Loucy (cell line): ENCODE measurements at regions not wholly inside any gene's neighbourhood (a gene's known extent, or its start where the extent isn't known, plus 50 kb on each side); places are given as distances from the start of the nearest gene placed in this dataset.

ENCODE experiments used
- H2AFZ ChIP-seq: fragments of 200-600 bp; sonication (generic); 2 replicates; pipeline ENCODE4 v1.6.0; 2016; ENCODE audit warnings: antibody characterized with exemption, mild to moderate bottlenecking, low read length, moderate library complexity
- H3F3A ChIP-seq: fragments of 200-600 bp; 2 replicates; pipeline ENCODE4 v1.6.0; 2016; ENCODE audit warnings: antibody characterized with exemption, low read depth, mild to moderate bottlenecking
- H3K27me3 ChIP-seq: fragments of 200-600 bp; sonication (generic); 2 replicates; pipeline ENCODE4 v1.6.1; 2014; ENCODE audit warnings: low read length, mild to moderate bottlenecking; ENCODE audit not compliant: insufficient read depth, poor library complexity, severe bottlenecking
- H3K36me3 ChIP-seq: fragments of 200-600 bp; sonication (generic); 2 replicates; pipeline ENCODE4 v1.6.1; 2016; ENCODE audit warnings: low read length; ENCODE audit not compliant: insufficient read depth
- H3K4me1 ChIP-seq: fragments of 200-600 bp; sonication (generic); 2 replicates; pipeline ENCODE4 v1.5.1; 2014; ENCODE audit warnings: low read length, mild to moderate bottlenecking; ENCODE audit not compliant: insufficient read depth, poor library complexity, severe bottlenecking
- H3K4me2 ChIP-seq: fragments of 200-600 bp; sonication (generic); 2 replicates; pipeline ENCODE4 v1.6.0; 2014; ENCODE audit warnings: antibody characterized with exemption, low read length, low read depth, mild to moderate bottlenecking; ENCODE audit not compliant: poor library complexity, severe bottlenecking
- H3K4me3 ChIP-seq: fragments of 200-600 bp; sonication (generic); 2 replicates; pipeline ENCODE4 v1.5.1; 2014; ENCODE audit warnings: low read length, mild to moderate bottlenecking, mixed read lengths; ENCODE audit not compliant: poor library complexity, severe bottlenecking
- H3K79me2 ChIP-seq: fragments of 200-600 bp; sonication (generic); 2 replicates; pipeline ENCODE4 v1.6.1; 2014; ENCODE audit warnings: low read length; ENCODE audit not compliant: insufficient read depth
- H3K9ac ChIP-seq: fragments of 200-600 bp; sonication (generic); 2 replicates; pipeline ENCODE4 v1.6.0; 2014; ENCODE audit warnings: mild to moderate bottlenecking, low read depth, low read length, moderate library complexity; ENCODE audit not compliant: poor library complexity, severe bottlenecking
- H3K9me2 ChIP-seq: fragments of 200-600 bp; sonication (generic); replicated peaks from 2 replicates; pipeline ENCODE4 v1.6.1; 2016; ENCODE audit warnings: low read depth, low read length, mixed read lengths
- H3K9me3 ChIP-seq: fragments of 200-600 bp; sonication (generic); 2 replicates; pipeline ENCODE4 v1.6.1; 2014; ENCODE audit warnings: mild to moderate bottlenecking, antibody characterized with exemption, low read length, low read depth; ENCODE audit not compliant: insufficient read depth
- H4K20me1 ChIP-seq: fragments of 200-600 bp; sonication (generic); 2 replicates; pipeline ENCODE4 v1.6.0; 2014; ENCODE audit warnings: antibody characterized with exemption, low read length, mild to moderate bottlenecking; ENCODE audit not compliant: insufficient read depth, poor library complexity, severe bottlenecking
- CTCF ChIP-seq: fragments of 200-600 bp; sonication (generic); conservative IDR thresholded peaks from 2 replicates; pipeline ENCODE4 v1.5.1; 2014; ENCODE audit warnings: mild to moderate bottlenecking, antibody characterized with exemption, low read length
- EZH2phosphoT487 ChIP-seq: fragments of 200-600 bp; IDR thresholded peaks from 2 replicates; pipeline ENCODE4 v1.6.1; 2018; ENCODE audit warnings: antibody characterized with exemption, mild to moderate bottlenecking, moderate library complexity, borderline replicate concordance

DNA sequence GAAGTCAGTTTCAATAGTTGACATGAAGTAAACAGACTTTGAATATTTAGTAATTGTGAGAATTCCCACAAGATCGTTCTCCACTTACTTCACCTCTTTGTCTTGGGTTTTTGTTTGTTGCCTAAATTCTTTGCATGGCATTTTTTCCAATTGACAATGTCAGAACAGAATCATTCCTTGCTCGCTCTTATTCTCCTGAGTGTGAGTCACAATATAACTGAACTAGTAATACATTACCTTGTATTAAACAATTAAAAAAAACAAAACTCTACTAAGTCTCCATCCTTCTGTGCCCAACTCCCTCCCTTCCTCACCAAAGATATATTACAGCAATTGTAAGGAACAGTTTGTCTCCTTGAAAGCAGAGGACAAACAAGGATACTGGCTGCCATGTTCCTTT lies 638.8 kb upstream of the NOVA1 start:
- H3K36me3 ChIP-seq, result no peaks in the 10 kb centered on the region
- H3K27me3 ChIP-seq, result no peaks in the 10 kb centered on the region
- no peaks in the 10 kb centered on the region for H3F3A ChIP-seq
- no peaks in the 10 kb centered on the region for H3K79me2 ChIP-seq
- no peaks in the 10 kb centered on the region for H3K4me1 ChIP-seq
- H2AFZ ChIP-seq, result no peak overlapping the region
- no peaks in the 10 kb centered on the region for H4K20me1 ChIP-seq
- no peak overlapping the region for H3K4me2 ChIP-seq
- no peak overlapping the region for H3K9ac ChIP-seq
- H3K9me3 ChIP-seq, result no peaks in the 10 kb centered on the region
- H3K9me2 ChIP-seq, result no peaks in the 10 kb centered on the region
- TF ChIP-seq CTCF, result no peak
- no peak for TF ChIP-seq EZH2phosphoT487
- H3K4me3 ChIP-seq, result no peak overlapping the region

DNA sequence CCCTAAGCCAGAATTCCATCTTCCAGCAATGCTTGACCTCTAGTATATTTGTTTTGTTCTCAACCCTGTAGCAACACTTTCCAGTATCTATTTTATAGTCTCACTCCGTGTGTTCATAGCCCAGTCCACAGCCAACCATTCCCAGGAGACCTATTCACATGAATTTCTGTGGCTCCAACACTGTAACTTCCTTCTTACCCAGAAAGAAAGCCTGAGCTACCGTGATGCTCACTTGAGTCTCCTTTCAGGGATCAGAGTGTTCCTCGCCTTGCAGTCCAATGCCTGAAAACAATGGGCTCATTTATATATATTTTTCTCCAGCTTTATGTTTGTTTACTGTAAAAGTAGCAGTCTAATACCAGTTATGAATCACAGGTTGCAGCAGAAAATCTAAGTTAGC lies 645.0 kb upstream of the NOVA1 start:
- H3K36me3 ChIP-seq, result no peaks in the 10 kb centered on the region
- no peaks in the 10 kb centered on the region for H3F3A ChIP-seq
- no peaks in the 10 kb centered on the region for H3K9me2 ChIP-seq
- H3K4me1 ChIP-seq, result no peaks in the 10 kb centered on the region
- H3K9ac ChIP-seq, result no peak overlapping the region
- no peaks in the 10 kb centered on the region for H3K79me2 ChIP-seq
- H4K20me1 ChIP-seq, result no peaks in the 10 kb centered on the region
- TF ChIP-seq EZH2phosphoT487 (no peak), CTCF (no peak)
- H3K4me2 ChIP-seq, result no peak overlapping the region
- no peak overlapping the region for H2AFZ ChIP-seq
- H3K4me3 ChIP-seq, result no peak overlapping the region
- no peaks in the 10 kb centered on the region for H3K9me3 ChIP-seq
- no peaks in the 10 kb centered on the region for H3K27me3 ChIP-seq

- Histone ChIP-seq H3K9ac (no peak overlapping the region), H3K4me3 (no peak overlapping the region), H3F3A (no peaks in the 10 kb centered on the region), H3K9me2 (no peaks in the 10 kb centered on the region), H2AFZ (no peak overlapping the region), H3K79me2 (no peaks in the 10 kb centered on the region), H3K9me3 (no peaks in the 10 kb centered on the region), H3K4me1 (no peaks in the 10 kb centered on the region), H3K4me2 (no peak overlapping the region), H3K36me3 (no peaks in the 10 kb centered on the region), H3K27me3 (no peaks in the 10 kb centered on the region), H4K20me1 (no peaks in the 10 kb centered on the region)
- TF ChIP-seq CTCF, result no peak
- no peak for TF ChIP-seq EZH2phosphoT487
These were observed 645.5 kb upstream of the NOVA1 start for GRCh38 chr14:27243365-27243764.
